GM10847 (cell line): ENCODE measurements at regions not wholly inside any gene's neighbourhood (a gene's known extent, or its start where the extent isn't known, plus 50 kb on each side); places are given as distances from the start of the nearest gene placed in this dataset.

Source experiments
- POLR2A ChIP-seq: IDR thresholded peaks from 2 replicates; pipeline ENCODE4 v1.6.1; 2011; ENCODE audit not compliant: insufficient read length; ENCODE audit errors: extremely low read depth

- TF ChIP-seq POLR2A, result no peak
Observed at GRCh38 chr5:56386046-56386445, 152.9 kb upstream of the ANKRD55 start.

- TF ChIP-seq POLR2A, result no peak
Observed at GRCh38 chr5:56384186-56384585, 151.1 kb upstream of the ANKRD55 start.

- no peak for TF ChIP-seq POLR2A
Observed at GRCh38 chr5:56383761-56384160, 150.6 kb upstream of the ANKRD55 start.

GRCh38 chr5:56382896-56383295 is 149.8 kb upstream of the ANKRD55 start:
- no peak for TF ChIP-seq POLR2A

GRCh38 chr5:56377573-56377972 is 144.4 kb upstream of the ANKRD55 start:
- TF ChIP-seq POLR2A, result no peak

GRCh38 chr5:56376128-56376527 is 143.0 kb upstream of the ANKRD55 start:
- no peak for TF ChIP-seq POLR2A

- no peak for TF ChIP-seq POLR2A
Observed at GRCh38 chr5:56375011-56375410, 141.9 kb upstream of the ANKRD55 start.

GRCh38 chr5:56369361-56369811 is 136.3 kb upstream of the ANKRD55 start:
- no peak for TF ChIP-seq POLR2A

GRCh38 chr5:56367748-56368147 is 134.6 kb upstream of the ANKRD55 start:
- TF ChIP-seq POLR2A, result no peak

GRCh38 chr5:56366986-56367385 is 133.9 kb upstream of the ANKRD55 start:
- no peak for TF ChIP-seq POLR2A

GRCh38 chr5:56361398-56361797 is 128.3 kb upstream of the ANKRD55 start:
- no peak for TF ChIP-seq POLR2A

GRCh38 chr5:56360816-56361215 is 127.7 kb upstream of the ANKRD55 start:
- no peak for TF ChIP-seq POLR2A

GRCh38 chr5:56359809-56360685 is 126.9 kb upstream of the ANKRD55 start:
- TF ChIP-seq POLR2A, result no peak

- no peak for TF ChIP-seq POLR2A
Observed at GRCh38 chr5:56358703-56359681, 125.9 kb upstream of the ANKRD55 start.

GRCh38 chr5:56358046-56358445 is 124.9 kb upstream of the ANKRD55 start:
- TF ChIP-seq POLR2A, result no peak

- no peak for TF ChIP-seq POLR2A
Observed at GRCh38 chr5:56357426-56357825, 124.3 kb upstream of the ANKRD55 start.
